NCI-H1694 (cell line): ENCODE measurements at regions not wholly inside any gene's neighbourhood (a gene's known extent, or its start where the extent isn't known, plus 50 kb on each side); places are given as distances from the start of the nearest gene placed in this dataset.

Source experiments
- DNase-seq: peaks from one replicate; lab custom pipeline; 2025; lab: John Stamatoyannopoulos, UW

DNA sequence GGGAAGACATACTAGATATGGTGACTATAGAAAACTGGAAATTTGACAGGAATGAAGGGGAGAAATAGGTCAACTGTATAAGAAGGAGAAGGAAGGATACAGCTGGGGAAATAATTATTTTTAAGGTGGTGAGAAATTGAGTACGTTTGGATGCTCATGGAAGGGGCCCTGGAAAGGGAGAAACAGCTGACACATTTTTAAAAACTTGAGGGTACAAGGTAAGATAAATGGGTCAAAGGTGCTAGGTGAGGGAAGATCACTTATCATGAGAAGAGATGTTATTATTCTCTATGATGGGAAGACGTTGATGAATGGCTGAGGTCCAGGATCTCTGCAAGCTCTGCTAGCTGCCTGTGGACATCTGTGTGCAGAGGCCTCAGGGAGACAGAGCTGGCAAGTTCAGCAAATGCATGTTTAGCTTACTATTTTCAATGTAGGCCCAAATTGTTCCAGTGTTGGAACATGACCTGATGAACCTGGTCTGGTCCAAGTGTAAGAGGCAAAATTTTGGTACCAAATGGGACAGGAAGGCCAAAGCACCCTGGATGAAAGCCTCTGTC, 181.7 kb downstream of the MTRR start:
- no peak for DNase-seq

DNA sequence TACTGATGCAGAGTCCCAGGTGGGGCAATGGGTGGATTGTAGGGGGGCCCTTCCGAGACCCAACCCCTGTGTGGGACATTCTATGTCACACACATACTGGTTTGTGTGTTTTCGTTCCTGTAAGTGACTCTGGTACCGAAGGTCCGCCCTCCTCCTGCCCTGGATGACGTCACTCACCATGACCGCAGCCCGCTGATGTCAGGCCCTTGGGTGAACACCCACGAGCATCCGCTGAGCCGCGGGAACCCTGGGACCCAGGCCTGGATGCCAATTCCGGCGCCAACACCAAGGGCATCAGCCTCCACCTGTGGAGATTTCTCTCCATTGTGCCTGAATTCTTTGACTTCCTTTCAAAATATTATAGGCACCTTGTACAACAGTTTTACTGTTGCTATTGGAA, 184.3 kb downstream of the MTRR start:
- no peak for DNase-seq

DNA sequence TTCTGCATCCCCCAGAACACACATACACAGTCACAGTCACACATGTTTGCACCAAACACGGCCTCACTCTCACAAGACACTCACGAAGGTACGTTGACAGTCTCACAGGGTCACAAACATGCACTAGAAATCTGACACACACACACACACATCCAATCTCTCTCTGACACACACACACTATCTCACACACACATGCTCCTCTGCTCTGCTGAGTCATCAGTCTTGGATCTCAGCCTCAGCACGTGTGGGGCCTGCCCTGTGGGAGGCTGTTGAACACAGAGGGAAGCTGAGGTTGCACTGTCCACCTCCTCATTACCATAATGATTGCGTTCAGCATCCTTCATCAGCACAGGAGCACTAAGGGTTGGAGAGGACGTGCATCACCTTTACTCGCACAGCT, 188.8 kb downstream of the MTRR start:
- no peak for DNase-seq

DNA sequence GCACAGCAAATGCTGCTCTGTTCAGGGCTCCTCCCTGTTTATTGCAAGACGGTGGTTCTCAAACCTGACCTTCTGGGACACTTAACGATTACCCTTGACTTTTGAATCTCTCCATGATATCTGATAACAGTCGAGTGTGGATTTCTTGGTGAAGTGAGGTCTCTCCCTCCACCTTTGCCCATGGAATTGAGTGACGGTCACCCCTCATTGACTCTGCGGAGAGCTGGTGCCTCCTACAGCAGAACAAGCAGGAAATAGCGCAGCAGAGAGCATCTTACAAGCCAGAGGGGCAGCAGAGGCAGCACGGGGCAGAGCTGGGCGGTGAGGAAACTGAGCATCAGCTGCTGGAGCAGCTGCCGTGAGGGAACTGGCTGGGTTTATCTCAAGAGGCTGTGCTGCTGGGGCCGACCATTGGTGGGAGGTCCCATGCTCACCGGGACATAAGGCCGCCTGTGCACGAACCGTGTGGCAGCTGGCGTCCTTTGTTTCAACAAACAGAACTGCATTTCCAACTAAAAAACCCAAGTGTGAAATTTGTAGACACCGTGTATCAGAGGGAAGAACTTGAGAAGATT, 189.8 kb downstream of the MTRR start:
- no peak for DNase-seq

DNA sequence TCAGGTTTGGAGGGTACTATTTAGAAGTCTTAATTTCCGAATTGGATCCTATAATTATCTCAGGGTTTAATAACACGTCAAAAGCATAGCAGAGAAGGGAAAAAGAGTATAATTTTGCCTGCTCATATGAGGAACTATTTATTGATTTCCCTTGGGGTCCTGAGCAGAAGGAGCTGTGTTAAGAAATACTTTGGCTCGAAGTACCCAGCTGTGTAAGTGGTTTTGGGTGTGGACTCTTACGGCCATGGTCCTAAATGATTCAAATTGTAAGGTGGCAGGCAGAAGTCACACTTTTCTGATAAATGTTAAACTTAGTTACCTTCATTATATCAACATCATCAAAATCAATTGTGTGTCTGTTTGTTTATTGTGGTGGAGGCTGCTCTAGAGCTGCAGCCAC, 190.4 kb downstream of the MTRR start:
- no peak for DNase-seq

DNA sequence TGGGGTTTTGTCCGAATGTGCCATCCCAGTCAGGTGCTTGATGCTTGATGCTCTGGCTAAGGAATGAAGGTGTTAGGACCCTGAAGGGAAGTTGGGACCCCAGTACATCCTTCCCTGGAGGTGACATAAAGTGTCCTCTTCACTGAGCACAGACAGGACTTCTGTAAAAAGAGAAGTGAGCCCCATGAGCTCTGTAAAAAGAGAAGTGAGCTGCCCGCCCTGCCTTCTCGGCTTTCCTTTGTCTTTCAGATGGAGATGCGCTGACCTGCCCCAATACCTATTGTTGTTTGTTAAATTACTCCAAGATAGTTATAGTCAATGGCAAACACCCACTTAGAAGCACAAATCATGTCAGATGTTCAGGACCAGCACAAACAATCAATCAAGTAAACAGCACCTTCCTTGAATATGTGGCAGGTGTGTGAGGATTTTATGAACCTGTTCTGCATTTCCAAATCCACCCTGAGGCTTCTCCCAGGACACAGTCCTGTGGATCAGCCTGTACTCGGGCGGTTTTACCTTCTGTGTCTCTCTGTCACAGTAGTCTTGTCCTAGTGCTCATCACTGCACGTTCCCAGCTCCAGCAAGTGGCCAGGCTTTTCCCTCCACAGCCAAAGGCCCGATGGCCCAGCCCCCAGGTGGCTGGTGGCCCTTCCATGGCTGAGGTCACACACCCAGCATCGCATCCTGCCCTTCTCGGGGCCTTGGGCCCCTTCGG, 191.4 kb downstream of the MTRR start:
- no peak for DNase-seq

DNA sequence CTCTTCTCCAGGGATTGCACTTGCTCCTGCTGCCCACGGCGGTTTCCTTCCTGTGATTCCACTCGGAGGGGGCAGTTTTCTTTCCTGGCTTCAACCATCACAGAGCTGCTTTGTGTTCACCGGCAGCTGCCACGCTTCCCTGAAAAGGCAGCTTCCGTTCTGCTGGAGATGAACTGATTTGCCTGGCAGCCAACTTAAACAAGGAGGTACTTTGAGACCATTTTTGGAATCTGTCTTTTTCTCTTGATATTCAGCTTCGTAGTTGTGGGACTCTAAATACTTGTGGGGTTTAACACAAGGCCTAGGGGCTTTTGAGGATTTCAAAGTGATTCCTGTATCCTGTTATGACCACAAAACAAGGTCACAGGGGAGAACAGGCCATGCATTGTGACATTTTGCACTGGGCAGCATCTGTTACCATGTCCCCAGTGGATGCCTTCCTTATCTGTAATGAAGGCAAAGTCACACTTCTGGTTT, 192.0 kb downstream of the MTRR start:
- no peak for DNase-seq

DNA sequence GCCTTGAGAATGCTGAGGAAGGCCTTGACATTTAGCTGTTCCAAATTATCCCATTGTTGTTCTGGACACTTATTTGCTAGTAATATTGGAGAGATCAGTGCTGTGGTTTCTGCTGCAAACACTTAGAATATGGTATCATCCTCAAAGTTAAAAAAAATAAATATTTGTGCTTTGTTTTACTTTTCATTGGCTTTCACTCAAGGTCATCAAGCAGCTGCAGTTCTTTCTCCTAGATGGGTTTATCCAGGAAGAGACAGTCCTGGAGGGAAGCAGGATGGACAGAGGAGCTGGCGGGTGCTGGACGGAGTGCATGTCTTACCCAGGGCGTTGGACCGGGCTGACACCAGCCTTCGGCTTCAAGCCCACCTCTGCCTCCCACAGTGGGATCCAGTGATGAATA, 193.6 kb downstream of the MTRR start:
- DNase-seq, result no peak

DNA sequence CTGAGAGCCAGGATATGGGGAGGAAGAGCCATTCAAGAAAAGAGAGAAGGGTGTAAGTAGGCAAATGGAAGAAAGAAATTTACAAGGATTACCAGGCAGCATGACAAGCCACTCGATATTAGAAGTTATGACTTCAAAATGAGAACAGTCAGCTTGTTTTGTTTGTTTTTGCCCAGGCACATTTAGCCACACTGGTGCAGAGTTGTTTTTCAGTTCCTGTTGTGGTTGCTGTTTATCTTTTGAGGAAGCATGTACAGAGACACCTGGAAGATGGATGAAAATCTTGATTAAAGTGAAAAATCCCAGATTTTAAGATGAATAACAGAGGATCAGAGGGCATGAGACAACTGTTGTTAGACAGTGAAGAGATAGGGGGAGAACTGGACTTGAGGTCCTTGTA, 199.1 kb downstream of the MTRR start:
- DNase-seq, result no peak

DNA sequence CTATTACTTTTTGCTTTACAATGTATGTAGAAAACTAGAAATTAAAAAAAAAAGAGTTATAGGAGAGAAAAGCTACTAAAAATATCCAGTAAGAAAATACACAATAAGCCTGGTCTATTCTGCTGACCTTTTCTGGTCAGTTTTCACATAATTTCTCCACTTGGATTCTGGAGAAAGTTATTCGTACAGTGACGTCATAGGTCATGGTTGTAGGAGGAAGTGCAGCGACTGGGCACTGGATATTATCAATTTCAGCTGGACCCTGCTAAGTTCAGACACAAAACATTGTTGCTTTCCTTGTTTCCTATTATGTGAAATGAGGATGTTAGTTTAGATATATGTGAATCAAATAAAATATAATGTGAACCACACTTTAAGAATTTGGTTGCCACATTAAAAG, 201.2 kb downstream of the MTRR start:
- no peak for DNase-seq

DNA sequence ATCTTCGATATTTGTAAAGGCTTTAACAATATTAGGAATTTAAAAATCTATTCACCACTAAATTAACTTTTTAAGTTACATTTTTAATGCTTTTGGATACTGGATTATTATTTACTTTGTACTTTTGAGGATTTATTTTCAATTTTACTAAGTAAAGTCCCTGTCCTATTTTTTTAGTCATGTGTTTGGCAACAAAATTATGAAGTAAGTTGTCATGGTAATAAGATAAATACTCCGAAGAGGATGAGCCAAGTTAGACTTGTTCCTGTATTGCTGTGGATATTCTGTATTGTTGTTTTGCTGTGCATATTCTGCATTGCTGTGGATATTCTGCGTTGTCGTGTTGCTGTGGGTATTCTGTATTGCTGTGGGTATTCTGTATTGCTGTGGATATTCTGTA, 210.1 kb downstream of the MTRR start:
- no peak for DNase-seq

DNA sequence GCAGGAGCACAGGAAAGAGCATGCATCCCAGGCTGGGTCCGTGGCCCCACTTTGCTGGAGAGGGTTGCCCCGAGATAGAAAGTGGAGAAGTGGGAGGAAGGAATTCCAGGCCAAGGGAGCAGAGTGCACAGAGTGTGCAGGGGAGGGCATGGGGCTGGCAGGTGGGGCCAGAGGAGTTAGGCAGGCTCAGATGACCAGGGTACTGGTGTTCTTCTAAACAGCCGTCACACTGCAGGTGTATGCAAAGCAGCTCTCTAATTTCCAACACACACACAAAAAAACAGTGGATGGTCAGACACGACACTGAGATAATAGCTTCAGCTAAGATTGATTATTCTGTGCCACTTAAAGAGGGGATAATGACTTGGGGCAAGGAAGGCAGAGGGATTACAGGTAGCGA, 212.2 kb downstream of the MTRR start:
- DNase-seq, result no peak

DNA sequence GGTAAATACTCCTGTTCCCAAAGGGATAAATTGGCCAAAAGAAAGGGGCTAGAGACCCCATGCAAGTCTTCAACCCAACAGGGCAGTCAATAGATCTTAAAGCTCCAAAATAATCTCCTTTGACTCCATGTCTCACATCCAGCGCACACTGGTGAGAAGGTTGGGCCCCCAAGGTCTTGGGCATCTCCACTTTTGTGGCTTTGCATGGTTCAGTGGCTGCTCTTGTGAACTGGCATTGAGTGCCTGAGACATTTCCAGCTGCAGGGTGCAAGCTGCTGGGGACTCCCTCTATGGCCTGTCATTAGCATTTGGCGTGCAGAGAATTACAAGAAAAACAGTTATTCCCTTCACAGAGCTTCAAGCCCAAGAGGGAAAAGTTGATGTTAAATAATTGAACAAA, 224.7 kb downstream of the MTRR start:
- DNase-seq, result no peak

DNA sequence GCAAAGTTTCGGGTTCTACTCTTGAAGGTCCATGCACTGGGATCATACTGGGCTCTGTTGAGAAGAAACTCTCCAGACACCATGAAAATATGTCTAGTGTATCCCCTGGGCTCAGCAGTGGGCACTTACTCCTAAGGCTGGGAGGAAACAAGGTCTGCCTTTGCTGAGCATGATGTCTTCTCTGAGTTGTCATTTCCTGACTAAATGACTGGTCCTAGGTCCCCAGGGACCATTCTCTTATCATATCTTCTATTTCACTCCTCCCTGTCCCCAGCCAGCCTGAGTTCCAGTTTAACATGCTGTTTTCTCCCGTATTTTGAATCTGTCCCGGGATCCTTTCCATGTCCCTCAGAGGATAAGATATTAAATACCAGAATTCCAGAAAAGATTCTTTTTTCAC, 225.4 kb downstream of the MTRR start:
- no peak for DNase-seq

DNA sequence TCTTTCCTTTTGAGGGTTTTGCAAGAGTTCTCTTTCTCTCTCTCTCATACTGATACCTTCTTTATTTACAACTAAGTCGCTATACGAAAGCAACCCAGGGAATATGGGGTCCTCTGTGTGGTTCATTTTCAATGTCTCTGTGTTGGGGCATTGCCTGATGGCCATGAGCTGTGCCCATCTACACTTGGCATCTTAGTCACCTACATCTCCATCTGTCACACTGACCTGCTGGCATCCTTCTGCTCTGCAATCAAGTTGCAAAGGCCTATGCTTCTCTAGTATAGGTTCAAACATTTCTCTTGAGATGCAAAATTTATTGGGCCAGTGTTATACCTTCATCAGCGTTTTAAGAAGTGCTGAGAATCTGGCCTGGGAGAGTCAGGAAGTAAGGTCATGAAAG, 228.2 kb downstream of the MTRR start:
- no peak for DNase-seq

DNA sequence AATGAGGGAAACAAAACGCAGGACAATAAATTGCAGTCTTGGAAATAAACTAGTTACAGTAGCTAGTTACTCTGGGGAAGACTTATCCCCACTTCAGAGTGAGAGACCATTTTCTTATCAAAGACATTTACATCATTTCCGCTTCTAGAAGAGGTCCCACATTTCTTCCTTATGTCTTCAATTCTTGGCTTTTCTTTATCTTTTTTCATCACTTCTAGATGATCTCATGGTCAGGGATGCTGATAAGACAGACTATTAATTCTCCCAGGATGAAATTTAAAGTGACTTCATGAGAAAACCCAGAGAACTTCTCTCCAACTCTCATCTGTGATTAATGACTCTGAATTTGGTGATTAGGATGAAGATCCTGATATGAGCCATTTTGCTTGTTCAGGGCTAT, 229.1 kb downstream of the MTRR start:
- no peak for DNase-seq

DNA sequence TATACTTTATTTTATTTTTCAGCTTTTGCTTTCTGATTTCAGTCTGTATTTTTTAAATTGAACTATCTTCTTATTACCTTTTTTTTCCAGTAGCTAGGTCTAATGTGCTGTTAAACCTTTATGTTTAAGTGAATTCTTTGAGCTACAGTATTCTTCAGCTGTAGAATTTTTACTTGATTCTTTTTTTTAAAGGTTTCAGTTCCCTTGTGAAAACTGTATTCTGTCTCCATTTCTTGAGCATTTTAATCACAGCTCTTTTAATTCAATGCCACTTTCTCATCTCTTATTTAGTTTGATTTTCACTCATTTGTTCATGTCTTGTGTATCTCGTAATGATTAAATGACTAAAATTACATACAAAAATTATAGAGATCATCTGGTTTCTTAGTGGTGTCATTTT, 233.8 kb downstream of the MTRR start:
- no peak for DNase-seq

DNA sequence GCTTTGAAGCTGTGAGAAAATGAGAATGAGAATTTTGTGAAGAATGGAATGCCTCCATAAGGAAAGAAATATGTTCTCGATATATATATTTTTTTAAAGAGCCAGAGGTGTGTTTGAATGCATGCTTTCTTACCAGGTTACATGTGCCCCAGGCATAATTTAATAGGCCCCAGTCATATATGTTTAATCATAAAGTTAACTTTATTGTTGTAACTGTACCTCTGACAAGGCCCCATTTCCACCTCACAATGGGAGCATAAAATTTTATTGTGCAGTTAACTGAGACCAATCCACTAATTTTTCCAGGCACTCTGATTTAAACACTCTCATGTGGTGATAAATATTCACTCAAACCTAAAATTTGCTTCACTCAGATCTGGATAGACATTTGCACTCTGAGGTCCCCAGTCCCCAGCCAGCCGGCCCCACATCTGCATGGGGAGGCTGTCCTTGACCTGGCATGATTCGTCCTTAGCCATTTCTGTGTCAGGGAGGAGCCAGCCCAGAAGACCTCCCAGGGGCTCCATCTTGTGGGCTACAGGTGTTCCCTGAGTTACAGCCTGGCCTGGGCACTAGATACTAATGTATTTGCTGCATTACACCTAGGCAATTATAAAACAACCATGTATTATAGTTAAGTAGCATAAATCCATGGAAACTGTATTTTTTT, 245.8 kb downstream of the MTRR start:
- no peak for DNase-seq

DNA sequence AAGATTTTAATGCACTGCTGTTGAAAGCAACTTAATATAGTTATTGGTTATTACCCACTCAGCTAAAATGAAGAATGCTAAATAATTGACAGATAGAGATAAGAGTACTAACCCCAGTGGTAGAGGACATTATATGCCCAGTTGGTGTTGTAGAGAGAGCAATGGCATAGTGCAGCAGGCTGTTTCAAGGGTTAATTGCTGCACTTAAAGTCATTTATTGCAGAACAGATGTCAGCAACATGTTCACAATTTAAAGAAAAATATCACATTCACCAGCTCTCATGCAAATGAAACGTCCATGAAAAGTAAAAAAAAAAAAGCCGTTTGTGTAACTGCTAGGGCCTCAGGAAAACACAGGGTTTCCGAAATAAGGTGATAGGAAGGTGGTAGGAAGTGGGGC, 254.6 kb downstream of the MTRR start:
- DNase-seq, result peak; percentile 23

DNA sequence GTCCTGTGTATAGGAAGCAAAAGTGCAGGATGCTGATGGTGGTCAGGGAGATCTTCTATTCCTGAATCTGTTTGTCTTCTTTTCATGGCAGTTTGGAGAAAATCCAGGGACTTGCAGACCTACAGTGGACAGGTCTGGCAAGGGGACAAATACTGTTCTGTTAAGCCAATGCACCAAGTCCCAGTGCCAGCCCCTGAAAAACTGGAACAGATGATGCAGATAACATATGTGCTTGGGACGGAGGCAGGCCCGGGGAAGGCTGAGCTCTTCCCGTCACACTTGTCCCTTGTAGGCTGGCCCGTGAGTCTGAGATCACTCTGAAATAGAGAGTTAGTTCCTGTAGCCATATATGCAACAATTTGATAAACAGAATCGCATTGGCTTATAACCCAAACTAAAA, 265.7 kb downstream of the MTRR start:
- no peak for DNase-seq

DNA sequence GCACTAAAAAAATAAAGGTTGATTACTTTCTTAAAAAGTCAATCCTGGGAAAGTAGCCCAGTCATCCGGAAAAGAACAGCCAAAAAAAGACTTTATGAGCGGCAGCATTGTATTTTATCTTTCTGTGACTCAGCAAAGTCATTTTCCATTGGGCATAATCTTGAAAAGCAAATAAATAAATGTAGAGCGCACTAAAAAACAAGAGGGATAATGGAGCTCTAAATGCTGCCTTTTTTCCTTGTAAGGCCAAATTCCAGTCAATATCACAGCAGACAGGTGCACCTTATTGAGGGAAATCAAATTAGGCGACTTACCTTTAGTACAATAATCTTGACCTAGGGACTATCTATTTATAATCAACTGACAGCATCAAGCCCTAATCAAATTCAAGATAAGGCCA, 266.8 kb downstream of the MTRR start:
- no peak for DNase-seq

DNA sequence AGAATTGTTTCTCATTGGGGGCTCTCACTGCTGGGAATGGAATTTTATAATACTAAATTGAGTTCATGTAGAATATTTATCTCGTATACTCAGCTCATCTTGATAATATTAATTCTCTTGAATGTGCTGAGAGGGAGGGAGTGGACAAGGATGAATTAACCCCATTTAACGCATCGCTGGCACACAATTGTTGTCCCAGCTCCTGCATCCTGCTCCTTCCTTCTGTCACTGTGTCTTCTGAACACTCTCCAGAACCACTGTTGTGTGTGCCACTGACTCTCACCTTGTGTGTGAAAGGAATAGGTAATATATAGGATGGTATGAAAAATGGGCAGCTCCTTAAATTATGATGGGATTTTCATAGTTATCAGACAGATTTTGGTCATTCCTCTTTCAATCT, 267.3 kb downstream of the MTRR start:
- DNase-seq, result no peak

DNA sequence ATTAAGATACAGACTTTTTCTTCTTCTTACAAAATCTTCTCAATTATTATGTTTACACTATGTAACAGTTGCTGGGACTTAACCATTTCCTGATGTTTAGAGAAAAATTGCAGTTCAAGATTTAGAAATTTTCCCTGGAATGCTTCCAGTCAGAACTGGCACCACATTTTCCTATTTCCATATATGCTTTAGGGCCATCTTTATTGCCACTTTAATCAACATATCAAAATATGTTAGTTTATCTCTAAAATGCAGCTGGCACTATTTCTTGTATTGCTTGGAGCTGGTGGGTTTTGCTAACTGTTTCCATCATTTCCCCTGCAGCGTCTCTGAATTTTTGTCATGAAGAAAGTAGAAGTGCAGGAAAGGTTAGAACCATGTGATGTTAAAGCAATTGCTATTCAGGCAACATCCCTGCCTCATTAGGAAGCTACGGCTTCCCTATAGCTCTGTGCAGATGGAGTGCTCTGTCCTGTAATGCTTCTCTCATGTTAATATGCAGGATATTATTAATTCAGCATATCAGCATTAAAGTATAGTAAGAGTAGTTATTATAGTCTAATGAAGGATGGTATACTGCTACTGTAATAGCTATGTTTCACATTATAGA, 269.1 kb downstream of the MTRR start:
- no peak for DNase-seq
